Mucosa of descending colon (tissue), 3 donors: ENCODE measurements at regions not wholly inside any gene's neighbourhood (a gene's known extent, or its start where the extent isn't known, plus 50 kb on each side); places are given as distances from the start of the nearest gene placed in this dataset.
A peak's percentile ranks its signal among the peaks of the same experiment; 100 is the strongest.

Source experiments
- ATAC-seq: fragments of 200-7000 bp; cut with Tn5 transposase; one replicate; pipeline ENCODE4 v1.9.1; 2020; ENCODE audit warnings: mild to moderate bottlenecking, moderate library complexity
- DNase-seq, 3 donors: peaks; one replicate each; pipeline ENCODE4 v3.0.0-alpha.2; 2020
- H3K36me3 ChIP-seq: fragments of 200-600 bp; one replicate; pipeline ENCODE4 v1.8.0; 2021; ENCODE audit warnings: low read depth, mild to moderate bottlenecking
- H3K4me1 ChIP-seq: fragments of 200-600 bp; one replicate; pipeline ENCODE4 v1.8.0; 2021; ENCODE audit warnings: low read depth, mild to moderate bottlenecking
- H3K4me3 ChIP-seq: fragments of 200-600 bp; one replicate; pipeline ENCODE4 v1.8.0; 2021; ENCODE audit warnings: mild to moderate bottlenecking
- H3K9me3 ChIP-seq: fragments of 200-600 bp; one replicate; pipeline ENCODE4 v1.8.0; 2021; ENCODE audit warnings: mild to moderate bottlenecking
- intact Hi-C, 2 donors: fragments of 100-400 bp; cut with DNase I in 1 of 2; cut with micrococcal nuclease in 1 of 2; formaldehyde crosslinking; loops; one replicate each; pipeline versions ENCODE4 v1.11.0 to v1.11.1; 2022; cut with DNase I, micrococcal nuclease
- TF ChIP-seq, protein P1 (sequence below): fragments of 200-600 bp; IDR thresholded peaks from one replicate; pipeline ENCODE4 v1.8.0; 2022; ENCODE audit warnings: antibody characterized with exemption, mild to moderate bottlenecking
- donor health status: DM: no; HTN: no; CAD: no; lungs with moderate emphysema.
- donor health status: DM: no; HTN: no; CAD: no.
- donor health status: DM: no; HTN: yes; CAD: no.

DNA sequence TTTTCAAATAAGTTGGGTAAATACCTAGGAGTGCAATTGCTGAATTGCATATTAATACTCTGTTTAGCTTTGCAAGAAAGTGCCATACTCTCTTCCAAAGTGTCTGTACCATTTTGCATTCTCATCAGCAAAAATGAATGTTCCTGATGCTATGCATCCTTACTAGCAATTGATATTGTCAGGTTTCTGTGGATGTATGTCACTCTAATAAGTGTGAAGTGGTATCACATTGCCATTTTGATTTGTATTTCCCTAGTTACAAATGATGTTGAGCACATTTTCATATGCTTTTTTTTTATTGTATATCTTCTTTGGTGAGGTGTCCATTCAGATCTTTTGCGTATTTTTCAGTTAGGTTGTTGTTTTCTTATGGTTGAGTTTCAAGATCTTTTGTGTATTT lies 230.4 kb upstream of the MAGI2 start:
- no peak for ATAC-seq
- TF ChIP-seq, protein P1, sequence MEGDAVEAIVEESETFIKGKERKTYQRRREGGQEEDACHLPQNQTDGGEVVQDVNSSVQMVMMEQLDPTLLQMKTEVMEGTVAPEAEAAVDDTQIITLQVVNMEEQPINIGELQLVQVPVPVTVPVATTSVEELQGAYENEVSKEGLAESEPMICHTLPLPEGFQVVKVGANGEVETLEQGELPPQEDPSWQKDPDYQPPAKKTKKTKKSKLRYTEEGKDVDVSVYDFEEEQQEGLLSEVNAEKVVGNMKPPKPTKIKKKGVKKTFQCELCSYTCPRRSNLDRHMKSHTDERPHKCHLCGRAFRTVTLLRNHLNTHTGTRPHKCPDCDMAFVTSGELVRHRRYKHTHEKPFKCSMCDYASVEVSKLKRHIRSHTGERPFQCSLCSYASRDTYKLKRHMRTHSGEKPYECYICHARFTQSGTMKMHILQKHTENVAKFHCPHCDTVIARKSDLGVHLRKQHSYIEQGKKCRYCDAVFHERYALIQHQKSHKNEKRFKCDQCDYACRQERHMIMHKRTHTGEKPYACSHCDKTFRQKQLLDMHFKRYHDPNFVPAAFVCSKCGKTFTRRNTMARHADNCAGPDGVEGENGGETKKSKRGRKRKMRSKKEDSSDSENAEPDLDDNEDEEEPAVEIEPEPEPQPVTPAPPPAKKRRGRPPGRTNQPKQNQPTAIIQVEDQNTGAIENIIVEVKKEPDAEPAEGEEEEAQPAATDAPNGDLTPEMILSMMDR: no peak
- no peaks in the 10 kb centered on the region for H3K9me3 ChIP-seq
- H3K4me1 ChIP-seq: no peaks in the 10 kb centered on the region
- no peaks in the 10 kb centered on the region for H3K36me3 ChIP-seq
- no peak for DNase-seq
- no peak overlapping the region for H3K4me3 ChIP-seq
- intact Hi-C loops: no loop called here

DNA sequence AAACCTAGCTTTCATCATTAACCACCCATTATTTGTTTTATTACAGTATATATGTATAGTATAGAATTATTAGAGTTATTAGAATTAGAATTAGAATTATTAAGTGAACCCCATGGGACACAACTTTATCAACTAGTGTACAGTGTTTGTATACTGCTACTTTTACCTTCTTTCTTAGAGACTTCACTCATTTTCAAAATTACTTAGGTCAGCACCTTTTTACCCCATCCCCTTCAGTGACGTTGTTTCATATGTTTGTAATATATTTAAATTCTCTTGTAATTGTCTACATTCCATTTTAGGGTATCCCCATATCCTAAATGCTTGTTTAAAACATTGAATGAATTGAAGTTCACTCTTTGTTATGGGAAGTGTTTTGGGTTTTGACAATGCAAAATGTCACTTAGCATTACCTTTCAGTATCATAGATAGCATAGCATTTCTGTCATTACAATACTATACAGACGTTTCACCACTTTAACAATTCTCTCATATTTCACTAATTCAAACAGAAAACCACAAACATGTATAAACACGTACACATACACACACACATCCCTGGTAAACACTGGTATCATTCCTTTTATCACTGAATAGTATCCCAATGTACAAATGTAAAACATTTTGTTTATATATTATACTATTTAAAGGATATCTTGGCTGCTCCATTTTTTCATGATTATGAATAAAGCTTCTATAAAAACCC lies 229.9 kb upstream of the MAGI2 start:
- Histone ChIP-seq H3K36me3 (no peaks in the 10 kb centered on the region), H3K4me1 (no peaks in the 10 kb centered on the region), H3K9me3 (no peaks in the 10 kb centered on the region), H3K4me3 (no peak overlapping the region)
- intact Hi-C loops: no loop called here
- DNase-seq (no peak), ATAC-seq (no peak)
- TF ChIP-seq, protein P1: no peak

DNA sequence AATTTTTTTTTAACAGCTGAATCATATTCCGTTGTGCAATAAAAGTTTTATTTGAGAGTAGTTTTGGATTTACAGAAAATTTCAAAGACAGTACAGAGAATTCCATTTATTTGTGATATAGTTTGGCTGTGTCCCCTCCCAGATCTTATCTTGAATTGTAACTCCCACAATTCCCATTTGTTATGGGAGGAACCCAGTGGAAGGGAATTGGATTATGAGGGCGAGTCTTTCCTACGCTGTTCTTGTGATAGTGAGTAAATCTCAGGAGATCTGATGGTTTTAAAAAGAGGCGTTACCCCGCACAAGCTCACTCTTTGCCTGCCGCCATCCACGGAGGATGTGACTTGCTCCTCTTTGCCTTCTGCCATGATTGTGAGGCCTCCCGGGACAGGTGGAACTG lies 228.0 kb upstream of the MAGI2 start:
- intact Hi-C loops: no loop called here
- DNase-seq: peak in 2 of 3 donors; percentile 21 to 23
- no peak overlapping the region for H3K4me3 ChIP-seq
- peak; percentile 83 for ATAC-seq
- no peaks in the 10 kb centered on the region for H3K4me1 ChIP-seq
- H3K9me3 ChIP-seq: no peaks in the 10 kb centered on the region
- TF ChIP-seq, protein P1: no peak
- H3K36me3 ChIP-seq: no peaks in the 10 kb centered on the region

DNA sequence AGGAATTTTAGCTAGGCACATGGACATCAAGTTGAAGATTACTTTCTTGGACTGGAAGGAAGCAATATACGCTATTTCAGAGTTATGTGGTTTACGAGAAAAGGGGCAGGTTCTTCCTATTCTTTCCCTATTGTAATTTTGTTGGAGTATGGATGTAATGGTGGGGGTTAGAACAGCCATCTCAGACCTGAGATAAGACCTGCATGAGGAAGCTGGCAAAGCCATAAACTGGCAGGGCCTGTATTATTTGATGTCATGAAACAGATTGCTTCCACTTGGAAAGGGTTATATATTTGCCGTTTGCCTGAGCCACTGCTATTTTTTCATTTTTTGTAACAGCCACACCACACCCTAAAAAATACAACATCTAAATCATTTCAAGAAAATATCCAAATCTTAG lies 220.5 kb upstream of the MAGI2 start:
- Histone ChIP-seq H3K36me3 (no peaks in the 10 kb centered on the region), H3K9me3 (no peaks in the 10 kb centered on the region), H3K4me1 (no peaks in the 10 kb centered on the region), H3K4me3 (no peak overlapping the region)
- peak in 1 of 3 donors; percentile 67 for DNase-seq
- TF ChIP-seq, protein P1: no peak
- intact Hi-C loops: no loop called here
- peak; percentile 99 for ATAC-seq

DNA sequence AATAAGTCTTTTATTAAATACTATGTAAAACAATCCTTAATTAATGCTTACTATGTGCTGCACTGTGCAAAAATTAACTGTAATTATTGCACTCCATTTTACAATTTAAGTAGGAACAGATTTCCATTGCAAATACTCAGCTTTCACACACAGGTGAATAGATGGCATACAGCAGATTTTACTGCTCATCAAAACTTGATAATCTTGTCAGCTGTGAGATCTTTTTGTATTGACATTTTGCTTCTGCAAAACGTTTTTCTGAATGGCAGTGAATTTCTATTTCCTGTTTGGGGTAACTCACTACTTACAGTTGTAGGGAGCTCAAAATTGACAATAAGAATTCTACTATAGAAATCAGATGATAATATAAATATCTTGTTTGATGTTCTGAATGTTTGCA lies 220.0 kb upstream of the MAGI2 start:
- intact Hi-C loops: no loop called here
- no peaks in the 10 kb centered on the region for H3K9me3 ChIP-seq
- no peak for ATAC-seq
- TF ChIP-seq, protein P1: no peak
- H3K4me1 ChIP-seq: no peaks in the 10 kb centered on the region
- H3K4me3 ChIP-seq: no peak overlapping the region
- no peak for DNase-seq
- no peaks in the 10 kb centered on the region for H3K36me3 ChIP-seq

DNA sequence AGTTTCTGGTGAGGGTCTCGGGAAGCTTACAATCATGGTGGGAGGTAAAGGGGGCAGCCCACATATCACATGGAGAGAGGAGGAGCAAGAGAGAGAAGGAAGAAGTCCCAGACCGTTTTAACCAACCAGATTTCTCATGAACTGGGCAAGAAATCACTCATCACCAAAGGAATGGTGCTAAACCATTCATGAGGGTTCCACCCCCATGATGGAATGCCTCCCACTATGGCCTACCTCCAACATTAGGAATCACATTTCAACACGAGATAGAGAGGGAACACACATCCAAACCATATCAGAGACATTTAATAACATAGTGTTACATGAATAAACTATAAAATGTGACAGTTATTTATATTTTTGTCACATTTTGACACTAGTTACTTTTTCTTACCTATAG lies 214.8 kb upstream of the MAGI2 start:
- Histone ChIP-seq H3K4me3 (no peak overlapping the region), H3K4me1 (no peaks in the 10 kb centered on the region), H3K9me3 (no peaks in the 10 kb centered on the region), H3K36me3 (no peaks in the 10 kb centered on the region)
- DNase-seq (no peak), ATAC-seq (no peak)
- intact Hi-C loops: no loop called here
- TF ChIP-seq, protein P1: no peak
